ENCODE measurements at regions not wholly inside any gene's neighbourhood (a gene's known extent, or its start where the extent isn't known, plus 50 kb on each side); places are given as distances from the start of the nearest gene placed in this dataset.

DNA sequence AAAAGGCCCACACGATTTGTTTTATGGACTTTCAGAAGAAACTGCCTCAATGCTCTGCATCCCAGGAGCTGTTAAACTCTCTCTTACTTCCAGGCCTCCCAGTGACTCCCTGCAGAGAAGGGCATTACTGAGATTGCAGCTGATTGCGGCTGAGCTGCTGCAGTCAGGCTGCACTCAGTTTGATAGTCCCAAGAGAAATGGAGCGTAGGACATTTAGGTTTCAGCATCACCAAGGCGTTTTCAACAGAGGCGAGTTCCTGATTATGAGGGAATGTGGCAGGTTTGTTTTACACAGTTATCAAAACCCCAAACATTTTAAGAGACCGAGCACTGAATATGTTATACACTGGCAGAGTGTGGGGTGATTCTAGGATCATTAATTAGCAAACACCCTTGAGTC is 145.6 kb downstream of the TBX18 start:
- Histone ChIP-seq H3K4me2 (ENCODE audit: insufficient read depth, low read length) (peak overlapping the region; percentile 78), H3K9me3 (replicated peaks; ENCODE audit: control insufficient read depth, insufficient read depth, low read length) (no peaks in the 10 kb centered on the region), H3K36me3 (ENCODE audit: control insufficient read depth in 2 of 2, extremely low read depth in 1 of 2, insufficient read depth in 2 of 2, low read length in 2 of 2) (no peaks in the 10 kb centered on the region), H3K27me3 (ENCODE audit: control insufficient read depth in 2 of 2, insufficient read depth in 2 of 2, low read length in 2 of 2) (no peaks in the 10 kb centered on the region), H4K20me1 (replicated peaks; ENCODE audit: control insufficient read depth, extremely low read depth, insufficient read depth, low read length) (no peaks in the 10 kb centered on the region), H3K4me3 (replicated peaks in 1 of 3; ENCODE audit: insufficient read depth in 1 of 3, low read depth in 1 of 3, low read length in 3 of 3) (no peak overlapping the region), H3K27ac (ENCODE audit: insufficient read depth, low read depth, low read length) (peak overlapping the region; percentile 100), H3K9ac (replicated peaks; ENCODE audit: extremely low read depth, insufficient read depth, low read length) (peak overlapping the region; percentile 95), H3K9me1 (replicated peaks; ENCODE audit: control insufficient read depth, extremely low read depth, insufficient read depth, low read length) (no peaks in the 10 kb centered on the region), H3K4me1 (ENCODE audit: control insufficient read depth, extremely low read depth, insufficient read depth, low read length) (peaks cover 34% of the 10 kb centered on the region), H3K79me2 (ENCODE audit: control insufficient read depth, insufficient read depth, low read length) (no peaks in the 10 kb centered on the region), H2AFZ (ENCODE audit: low read depth, low read length) (peak overlapping the region; percentile 64)
- FAIRE-seq, result no peak
- TF ChIP-seq POLR2AphosphoS5 (IDR thresholded peaks at IDR 0.05; ENCODE audit: insufficient read depth, low read depth, low read length), result no peak
- no peak for TF ChIP-seq MYC (IDR thresholded peaks at IDR 0.05; ENCODE audit: low read depth, low read length)
- TF ChIP-seq, protein P1, sequence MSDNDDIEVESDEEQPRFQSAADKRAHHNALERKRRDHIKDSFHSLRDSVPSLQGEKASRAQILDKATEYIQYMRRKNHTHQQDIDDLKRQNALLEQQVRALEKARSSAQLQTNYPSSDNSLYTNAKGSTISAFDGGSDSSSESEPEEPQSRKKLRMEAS (IDR thresholded peaks at IDR 0.05; ENCODE audit: insufficient read depth, insufficient read length), result no peak
- TF ChIP-seq JUN (IDR thresholded peaks at IDR 0.05; ENCODE audit: borderline replicate concordance, insufficient read depth, insufficient read length, low read depth), result no peak
- TF ChIP-seq CTCF (IDR thresholded peaks at IDR 0.05; ENCODE audit: extremely low read depth in 1 of 2, insufficient read depth in 1 of 2, low read depth in 1 of 2, low read length in 2 of 2), result no peak
- TF ChIP-seq GATA2 (IDR thresholded peaks at IDR 0.05; ENCODE audit: insufficient read depth, insufficient read length, low read depth, low read length), result no peak
- no peak for TF ChIP-seq FOS (IDR thresholded peaks at IDR 0.05; ENCODE audit: borderline replicate concordance, insufficient read depth, low read length)
- TF ChIP-seq POLR2A (IDR thresholded peaks at IDR 0.05; ENCODE audit: low read depth, low read length), result no peak
- TF ChIP-seq EZH2 (IDR thresholded peaks at IDR 0.05; ENCODE audit: borderline replicate concordance, low read depth, low read length, severe bottlenecking), result no peak
- CTCF ChIA-PET, result interaction anchor here (1.1 to 1.8 kb wide), 3 partner anchors 28 to 193 kb away, joined by 3 to 7 read pairs (median 4); no protein-coding TSS in a partner anchor
- POLR2A ChIA-PET, result no interaction called here
- no TSS peak for BruUV-seq (replicated peaks)
- peak; percentile 53 for DNase-seq (ENCODE audit: low read depth, low spot score)
- intact Hi-C loops (cut with micrococcal nuclease), result loop anchor here (1.0 to 5.0 kb wide), 4 partner anchors 26 to 358 kb away; no protein-coding TSS in a partner anchor
- dilution Hi-C loops (cut with MboI; ENCODE audit: extremely low pct_ligation_motif_present, low sequenced_read_pairs), result no loop called here
